ENCODE measurements at regions not wholly inside any gene's neighbourhood (a gene's known extent, or its start where the extent isn't known, plus 50 kb on each side); places are given as distances from the start of the nearest gene placed in this dataset.

DNA sequence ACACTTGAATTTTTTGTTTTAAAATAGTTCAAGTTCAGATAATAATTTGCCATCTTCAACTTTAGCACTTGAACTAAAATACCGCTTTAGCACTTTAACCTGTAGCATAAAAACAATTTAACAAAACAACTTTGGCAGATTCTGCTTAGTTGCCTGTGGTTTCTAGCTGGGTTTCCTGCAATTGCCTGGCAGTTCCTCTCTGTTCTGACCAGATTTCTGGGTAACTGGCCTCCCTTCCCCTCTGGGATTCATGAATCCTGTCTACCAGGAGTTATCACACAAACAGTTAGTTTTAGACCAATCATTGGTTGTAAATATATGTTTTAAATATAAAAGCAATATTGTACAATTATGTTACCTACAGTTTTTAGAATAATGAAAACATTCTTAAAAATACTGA is 89.8 kb upstream of the HDAC9 start:
- no peak for DNase-seq (ENCODE audit: low spot score)
- FAIRE-seq, result no peak

DNA sequence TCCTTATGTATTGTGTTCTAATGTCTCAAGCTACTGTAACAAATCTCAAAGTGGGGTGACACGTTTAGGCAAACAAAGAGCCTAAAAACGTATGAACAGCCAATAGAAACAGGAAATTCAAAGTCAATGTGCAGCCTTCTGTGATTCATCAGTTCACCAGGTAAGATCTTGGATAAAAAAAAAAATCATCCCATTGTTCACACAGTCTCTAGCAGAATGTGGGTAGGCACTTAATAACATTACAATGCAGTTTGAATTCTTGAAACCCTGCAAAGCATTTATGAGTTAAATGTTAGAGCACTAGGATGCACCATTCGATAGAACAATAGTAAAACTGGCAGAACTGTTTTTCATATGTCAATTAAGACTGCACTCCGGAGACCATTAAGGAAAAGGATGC is 88.2 kb upstream of the HDAC9 start:
- DNase-seq (ENCODE audit: low spot score), result no peak
- FAIRE-seq, result no peak

DNA sequence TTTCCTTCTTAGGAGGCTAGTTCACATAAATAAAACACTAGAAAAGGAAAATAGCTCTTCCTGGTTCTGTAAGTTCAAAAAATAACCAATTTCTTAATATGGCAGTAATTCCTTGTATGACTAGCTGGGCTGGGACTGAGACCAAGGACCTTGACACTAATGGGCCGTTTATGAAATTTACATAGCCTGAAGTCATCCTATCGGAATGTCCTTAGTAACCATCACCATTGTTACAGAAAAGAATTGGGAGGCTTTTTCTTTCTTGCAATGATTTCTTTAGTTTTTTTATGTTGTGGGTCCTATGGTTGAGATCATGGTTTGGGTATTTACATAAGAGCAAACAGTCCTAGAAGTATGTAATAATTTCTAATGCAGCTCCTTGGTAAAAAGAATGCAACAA is 87.1 kb upstream of the HDAC9 start:
- DNase-seq (ENCODE audit: low spot score), result peak; percentile 26
- no peak for FAIRE-seq

DNA sequence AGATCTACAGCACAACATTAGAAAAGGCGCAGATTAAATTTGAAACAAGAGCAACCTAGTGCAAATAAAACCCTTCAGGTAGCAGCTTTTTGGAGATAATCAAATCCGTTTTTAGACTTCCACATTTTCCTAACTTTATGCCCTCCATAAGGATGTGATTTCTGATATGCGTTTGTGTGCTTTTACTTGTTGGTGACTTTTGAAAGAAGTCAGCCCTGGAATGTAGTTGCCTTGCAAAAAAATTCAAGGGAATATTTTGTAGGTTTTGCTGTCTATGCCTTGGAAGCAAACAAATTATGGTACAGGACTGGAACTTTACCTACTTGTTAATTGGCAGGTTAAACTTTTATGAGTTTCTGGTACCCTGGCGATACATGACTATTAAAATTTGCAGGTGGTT is 86.7 kb upstream of the HDAC9 start:
- no peak for DNase-seq (ENCODE audit: low spot score)
- FAIRE-seq, result no peak

DNA sequence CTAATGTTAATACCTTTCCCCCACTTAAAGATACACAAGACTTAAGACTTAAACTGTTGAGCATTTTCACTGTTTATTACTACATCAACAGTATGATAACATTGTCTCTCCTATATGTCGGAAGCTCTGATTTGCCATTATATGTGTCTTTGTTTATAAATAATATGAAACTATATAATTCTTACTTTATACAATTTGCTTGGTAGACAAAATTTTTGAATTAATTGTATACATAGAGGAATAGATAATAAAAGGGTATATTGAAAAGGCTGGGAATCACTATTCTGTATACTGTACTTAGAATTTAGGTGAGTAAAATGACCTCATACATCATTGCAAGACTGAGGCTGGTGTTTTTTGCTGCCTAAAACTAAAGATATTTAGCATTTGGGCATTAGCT is 82.1 kb upstream of the HDAC9 start:
- DNase-seq (ENCODE audit: low spot score) (no peak), FAIRE-seq (no peak)

DNA sequence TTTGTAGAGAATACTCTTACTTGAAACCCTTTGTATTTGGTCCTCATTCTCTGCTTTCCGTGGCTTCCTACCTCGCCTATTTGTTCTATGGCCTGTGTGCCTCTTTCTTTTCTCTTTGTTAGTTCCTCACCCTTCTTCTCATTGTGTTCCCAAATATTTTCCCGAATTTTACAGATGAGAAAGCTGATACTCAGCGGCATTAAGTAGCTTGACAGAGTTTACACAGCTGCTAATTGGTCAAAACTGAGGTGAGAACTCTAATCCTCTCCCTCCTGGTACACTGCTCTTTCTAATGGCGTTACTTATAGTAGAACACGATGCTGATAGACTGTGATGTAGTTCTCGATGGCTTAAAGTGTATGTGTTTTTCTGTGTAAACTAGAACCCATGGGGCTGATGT is 80.7 kb upstream of the HDAC9 start:
- DNase-seq (ENCODE audit: low spot score) (no peak), FAIRE-seq (no peak)

DNA sequence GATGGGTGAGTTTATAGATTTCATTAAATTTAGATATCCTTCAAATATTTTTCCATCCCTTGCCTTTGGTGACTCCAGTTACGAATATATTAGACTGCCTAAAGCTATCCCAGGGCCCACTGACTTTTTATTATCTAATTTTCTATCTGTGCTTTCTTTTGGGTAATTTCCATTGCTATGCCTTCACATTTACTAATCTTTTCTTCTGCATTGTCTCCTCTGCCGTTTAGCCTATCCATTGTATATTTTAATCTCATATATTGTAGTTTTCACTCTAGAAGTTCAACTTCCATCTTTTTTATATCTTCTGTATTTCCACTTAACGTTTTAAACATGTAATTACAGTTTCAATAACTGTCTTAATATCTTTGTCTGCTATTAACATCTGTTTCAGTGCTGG is 78.6 kb upstream of the HDAC9 start:
- DNase-seq (ENCODE audit: low spot score) (no peak), FAIRE-seq (no peak)

DNA sequence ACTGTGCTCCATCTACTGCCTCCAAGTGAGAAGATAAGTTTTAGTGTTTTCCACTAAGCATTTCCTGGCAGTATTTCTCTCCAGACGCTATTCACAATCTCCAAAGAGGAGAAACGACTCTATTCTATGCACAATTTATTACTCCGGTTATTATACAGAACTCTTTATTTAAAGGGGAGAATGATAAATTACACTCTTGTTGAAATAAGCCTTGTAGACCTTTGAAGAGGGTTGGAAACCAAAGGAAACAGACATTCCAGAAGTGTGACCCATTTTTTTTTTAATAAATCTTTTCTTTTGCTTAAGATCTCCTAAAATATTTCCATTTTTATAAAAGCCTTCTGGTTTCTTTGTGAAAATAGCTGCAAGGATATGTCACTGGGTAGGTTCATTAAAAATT is 76.1 kb upstream of the HDAC9 start:
- no peak for FAIRE-seq
- no peak for DNase-seq (ENCODE audit: low spot score)

DNA sequence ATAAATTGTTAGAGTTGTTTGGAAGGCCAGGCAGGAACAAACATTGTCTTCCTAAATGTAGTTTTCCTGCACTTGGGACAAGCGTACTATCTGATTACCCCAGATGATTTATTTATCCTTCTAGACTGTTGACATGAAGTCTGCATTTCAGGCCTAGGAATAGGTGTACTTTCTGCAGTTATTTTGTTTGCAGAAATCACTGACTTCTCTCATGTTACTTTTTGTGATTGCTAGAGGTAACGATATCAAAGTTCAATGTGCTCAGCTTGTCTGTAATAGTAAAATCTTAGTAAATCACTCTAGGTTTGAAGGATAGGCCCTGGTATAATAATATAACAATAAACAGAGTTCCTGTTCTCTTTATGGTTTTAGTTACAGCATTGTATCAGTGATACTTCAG is 75.4 kb upstream of the HDAC9 start:
- FAIRE-seq (no peak), DNase-seq (ENCODE audit: low spot score) (no peak)

DNA sequence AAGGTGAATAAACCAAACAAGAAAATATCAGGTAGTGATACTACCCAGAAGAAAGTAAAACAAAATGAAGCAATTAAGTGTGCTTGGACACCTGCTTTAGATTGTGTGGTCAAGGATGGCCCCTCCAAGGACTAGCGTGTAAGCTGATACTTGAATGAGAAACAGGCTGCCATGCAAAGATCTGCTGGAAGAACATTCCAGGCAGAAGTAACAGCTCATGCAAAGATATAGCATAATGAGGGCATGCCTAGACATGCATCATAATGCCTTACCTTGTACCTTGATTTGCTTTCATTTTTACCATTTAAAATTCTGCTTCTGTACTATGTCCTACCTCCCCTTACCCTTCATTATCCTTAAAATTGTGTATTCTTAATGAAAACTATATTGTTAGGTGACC is 74.8 kb upstream of the HDAC9 start:
- DNase-seq (ENCODE audit: low spot score), result no peak
- FAIRE-seq, result no peak

DNA sequence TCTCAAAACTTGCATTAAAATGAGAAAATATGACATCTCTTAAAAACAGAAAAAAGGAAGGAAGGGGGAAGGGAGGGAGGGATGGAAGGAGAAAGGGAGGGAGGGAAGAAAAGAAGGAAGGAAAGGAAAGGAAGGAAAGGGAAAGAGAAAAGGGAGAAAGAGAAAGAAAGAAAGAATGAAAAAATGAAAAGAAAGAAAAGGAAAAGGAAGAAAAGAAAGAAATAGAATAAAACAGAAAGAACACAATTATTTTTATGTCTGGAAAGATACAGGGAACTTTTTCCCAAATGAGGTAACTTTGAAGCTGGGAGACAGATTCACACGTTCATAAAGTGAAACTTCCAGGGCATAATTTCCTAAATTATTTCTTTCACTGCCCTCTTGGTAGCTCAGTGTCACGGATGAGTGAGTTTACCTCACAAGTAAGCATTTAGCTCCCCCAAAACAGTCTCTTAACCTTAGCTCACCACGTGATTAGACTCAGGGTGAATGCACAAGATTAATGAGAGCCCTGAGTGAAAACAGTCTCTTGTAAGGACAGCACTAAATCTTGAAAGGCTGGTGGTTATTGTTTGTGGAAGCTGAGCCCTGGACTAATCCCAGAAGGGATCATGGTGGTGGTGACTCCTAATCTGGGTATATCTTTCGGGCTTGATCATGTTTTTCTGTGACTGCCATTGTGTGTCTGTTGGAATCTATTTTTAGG is 74.1 kb upstream of the HDAC9 start:
- FAIRE-seq, result no peak

DNA sequence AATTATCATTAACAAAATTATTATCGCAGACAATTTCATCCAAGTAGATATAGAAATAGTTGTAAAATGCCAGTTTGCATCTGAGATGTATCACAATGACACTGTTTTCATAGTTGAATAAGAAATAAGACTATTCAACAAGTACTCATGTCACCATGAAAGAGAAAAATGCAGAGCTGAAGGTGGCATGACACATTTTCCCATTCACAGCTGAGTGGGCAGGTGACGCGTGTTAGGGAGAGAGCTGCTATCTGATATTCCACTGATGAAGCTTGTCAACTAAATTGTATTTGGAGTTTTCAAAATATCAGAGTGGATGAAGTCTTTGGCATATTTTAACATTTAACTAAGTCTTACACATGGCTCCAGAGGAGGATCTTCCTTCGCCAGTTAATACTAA is 70.3 kb upstream of the HDAC9 start:
- no peak for FAIRE-seq
- no peak for DNase-seq (ENCODE audit: low spot score)

More for the DNA sequence above, 74.1 kb upstream of the HDAC9 start:
- no peak for DNase-seq (ENCODE audit: low spot score)

DNA sequence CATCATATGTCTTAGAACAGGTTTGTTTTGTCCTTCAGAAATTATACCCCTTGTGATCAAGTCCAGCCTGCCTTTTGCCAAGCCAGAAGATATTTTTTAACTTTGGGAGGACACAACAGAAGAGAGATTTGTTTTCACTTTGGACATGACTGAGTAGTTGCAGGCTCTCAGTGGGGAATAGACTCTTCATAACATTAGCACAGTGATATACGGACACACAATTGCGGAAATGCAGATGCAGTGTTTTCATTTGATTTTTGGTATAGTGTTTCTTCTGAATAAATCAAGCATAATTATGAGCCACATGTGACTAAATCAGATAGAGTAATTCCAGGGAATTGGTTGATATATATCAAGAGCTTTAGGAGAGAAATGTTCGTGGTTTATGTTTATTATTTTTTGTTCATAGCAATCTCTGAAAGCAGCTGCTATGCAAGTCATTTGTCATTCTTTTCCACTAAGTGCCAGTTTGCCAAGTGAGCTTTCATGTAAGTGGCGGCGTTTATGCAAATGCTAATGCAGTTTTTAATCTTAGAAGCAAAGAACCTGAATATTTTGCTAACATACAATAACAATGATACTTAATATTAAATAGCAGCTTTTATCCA is 69.6 kb upstream of the HDAC9 start:
- DNase-seq (ENCODE audit: low spot score) (no peak), FAIRE-seq (no peak)

DNA sequence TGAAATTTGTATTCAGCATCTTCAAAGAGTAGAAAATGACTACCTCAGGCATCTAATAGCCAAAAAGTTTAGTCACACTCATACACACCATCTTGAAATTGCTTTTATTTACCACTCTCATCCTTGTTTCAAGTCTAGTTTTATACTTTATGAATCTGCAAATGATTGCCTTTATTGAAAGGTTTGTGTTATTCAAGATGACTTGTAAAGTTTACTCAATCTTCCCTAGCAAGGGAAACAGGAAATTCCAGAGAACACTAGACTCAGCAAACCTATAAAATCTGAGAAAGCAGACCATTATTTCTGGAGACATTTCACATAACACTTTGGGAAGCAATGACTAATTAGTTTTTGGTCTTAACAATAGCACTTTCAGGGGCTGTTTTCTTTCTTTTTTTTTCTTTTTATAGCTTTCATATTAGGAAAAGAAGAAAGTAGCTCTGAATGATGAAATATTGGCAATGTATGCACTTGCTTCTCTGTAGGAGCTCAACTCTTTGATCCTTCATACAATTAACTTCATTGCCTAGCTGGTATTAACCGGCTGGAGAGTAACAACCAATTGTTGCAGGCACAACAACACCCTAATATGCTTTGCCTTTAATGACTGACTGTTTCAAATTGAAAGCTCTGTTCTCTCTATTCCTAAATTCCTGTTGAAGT is 68.9 kb upstream of the HDAC9 start:
- DNase-seq (ENCODE audit: low spot score), result no peak

DNA sequence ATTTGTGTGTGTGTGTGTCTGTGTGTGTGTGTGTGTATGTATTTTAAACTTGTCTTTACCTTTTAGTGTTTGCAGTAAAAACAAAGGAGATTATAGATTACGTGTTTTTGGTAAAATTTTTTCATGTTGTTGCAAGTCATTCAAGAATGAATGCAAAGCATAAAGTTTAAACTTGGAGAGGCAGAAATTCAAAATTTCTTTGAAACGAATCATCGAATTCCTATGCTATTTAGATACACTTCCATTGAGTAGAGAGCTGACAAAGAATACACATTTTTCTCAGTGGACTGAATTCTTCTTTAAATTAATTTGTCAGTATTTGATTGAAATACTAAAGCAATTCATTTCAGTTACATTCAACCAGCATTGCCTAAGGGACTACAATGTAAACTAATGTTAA is 66.0 kb upstream of the HDAC9 start:
- no peak for FAIRE-seq
- DNase-seq (ENCODE audit: low spot score), result no peak

More for the DNA sequence above, 68.9 kb upstream of the HDAC9 start:
- no peak for FAIRE-seq

DNA sequence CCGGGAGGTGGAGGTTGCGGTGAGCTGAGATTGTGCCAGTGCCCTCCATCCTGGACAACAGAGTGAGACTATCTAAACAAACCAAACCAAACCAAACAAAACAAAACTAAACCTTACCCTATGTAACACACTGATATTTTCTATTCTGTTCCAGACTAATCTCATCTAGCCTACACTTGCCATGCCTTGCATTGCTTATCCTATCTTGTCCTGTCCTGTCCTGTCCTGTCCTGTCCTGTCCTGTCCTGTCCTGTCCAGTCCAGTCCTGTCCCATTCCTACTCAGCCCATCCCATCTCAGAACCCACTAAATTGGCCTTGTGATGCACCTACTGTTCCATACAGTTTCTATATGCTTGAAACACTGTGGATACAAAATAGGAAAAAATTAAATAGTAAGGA is 64.7 kb upstream of the HDAC9 start:
- DNase-seq (ENCODE audit: low spot score) (no peak), FAIRE-seq (peak; percentile 73)

DNA sequence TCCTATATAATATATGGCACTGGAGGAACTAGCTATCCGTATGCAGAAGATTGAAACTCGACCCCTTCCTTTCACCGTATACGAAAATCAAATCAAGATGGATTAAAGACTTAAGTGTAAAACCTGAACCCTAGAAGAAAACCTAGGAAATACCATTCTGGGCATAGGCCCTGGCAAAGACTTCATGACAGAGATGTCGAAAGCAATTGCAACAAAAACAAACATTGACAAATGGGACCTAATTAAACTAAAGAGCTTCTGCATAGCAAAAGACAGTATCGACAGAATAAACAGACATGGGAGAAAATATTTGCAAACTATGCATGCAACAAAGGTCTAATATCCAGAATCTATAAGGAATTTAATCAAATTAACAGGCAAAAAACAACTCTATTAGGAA is 61.4 kb upstream of the HDAC9 start:
- DNase-seq (ENCODE audit: low spot score) (no peak), FAIRE-seq (no peak)

DNA sequence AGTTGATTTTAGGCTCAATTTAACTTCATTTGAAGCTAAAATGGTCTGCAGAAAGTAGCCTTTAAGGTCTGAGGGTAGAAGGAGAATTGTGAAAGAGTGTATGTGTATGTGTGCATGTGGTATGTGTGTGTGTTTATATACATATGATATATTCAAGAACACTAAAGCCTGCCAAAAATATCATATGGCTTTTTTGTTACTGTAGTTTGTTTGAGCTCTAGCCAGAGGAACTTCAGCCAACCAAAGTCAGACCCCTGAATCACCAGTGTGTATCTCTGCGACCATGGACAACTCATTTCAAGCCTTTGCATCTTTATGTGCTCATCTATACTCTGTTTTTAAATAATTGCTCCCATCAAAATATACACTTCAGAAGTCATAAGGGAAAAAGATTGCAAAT is 58.4 kb upstream of the HDAC9 start:
- FAIRE-seq, result no peak
- DNase-seq (ENCODE audit: low spot score), result no peak

DNA sequence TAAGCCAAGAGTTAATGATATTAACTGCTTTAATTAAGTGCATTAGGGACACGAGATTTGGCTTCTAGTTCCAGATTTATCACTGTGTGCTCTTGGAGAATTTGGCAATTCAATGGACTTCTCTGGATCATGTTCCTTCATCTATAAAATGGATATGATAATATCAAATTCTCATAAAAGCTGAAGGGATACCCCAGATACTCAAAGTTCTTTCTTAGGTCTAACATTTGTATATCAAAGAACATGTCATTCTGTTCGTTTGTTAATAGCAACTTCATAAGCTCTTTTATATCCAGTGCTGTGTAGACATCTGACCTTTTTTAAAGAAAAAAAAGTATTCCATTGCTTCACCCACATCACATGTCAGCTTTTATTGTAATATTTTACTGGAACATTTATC is 54.6 kb upstream of the HDAC9 start:
- DNase-seq (ENCODE audit: low spot score), result no peak
- FAIRE-seq, result no peak

DNA sequence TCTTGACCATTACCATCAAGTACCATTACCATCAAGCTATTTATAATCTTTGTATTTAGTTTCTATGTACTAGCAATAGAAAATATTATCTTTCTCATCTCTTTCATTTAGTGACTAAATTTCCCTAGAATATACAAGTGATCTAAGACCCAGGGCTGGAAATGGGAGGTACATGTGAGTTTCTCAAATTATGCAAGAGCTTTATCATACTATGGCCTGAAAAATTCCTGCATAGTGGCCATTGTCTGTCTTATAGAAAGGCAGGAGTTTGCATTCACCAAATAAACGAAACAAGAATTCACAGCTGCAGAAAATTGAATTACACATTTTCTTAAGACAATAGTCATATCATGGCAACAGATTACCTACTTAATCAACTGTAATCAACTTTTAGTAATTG is 50.7 kb upstream of the HDAC9 start:
- no peak for FAIRE-seq
- no peak for DNase-seq (ENCODE audit: low spot score)

DNA sequence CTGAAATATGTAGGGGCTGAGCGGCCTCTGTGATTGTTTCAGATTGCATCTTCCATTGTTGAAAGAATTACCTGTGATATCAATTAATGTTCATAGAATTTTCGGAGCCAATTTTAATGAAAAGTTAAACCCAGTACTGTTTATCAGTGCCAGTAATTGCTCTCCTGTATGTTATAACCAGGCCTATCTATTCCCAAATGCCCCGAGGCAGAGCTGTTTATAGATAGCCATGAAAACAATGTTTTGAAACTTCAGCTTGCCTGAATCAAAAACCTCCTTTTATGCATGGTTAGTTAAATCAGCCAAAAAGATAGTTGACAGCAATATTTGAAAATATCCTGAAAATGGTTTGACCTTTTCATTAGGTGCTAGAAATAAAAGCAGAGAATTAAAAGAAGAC is 50.1 kb upstream of the HDAC9 start:
- no peak for FAIRE-seq
- no peak for DNase-seq (ENCODE audit: low spot score)
